H7 (cell line): ENCODE measurements at regions not wholly inside any gene's neighbourhood (a gene's known extent, or its start where the extent isn't known, plus 50 kb on each side); places are given as distances from the start of the nearest gene placed in this dataset.

Experiments used
- DNase-seq: peaks from one replicate; pipeline ENCODE4 v3.0.0; 2012
- H3K27me3 ChIP-seq: 2 replicates; pipeline ENCODE4 v1.6.0; 2011; ENCODE audit warnings: mild to moderate bottlenecking, low read length; ENCODE audit not compliant: control insufficient read depth, insufficient read depth
- H3K36me3 ChIP-seq: replicated peaks from 2 replicates; pipeline ENCODE4 v1.5.1; 2011; ENCODE audit warnings: low read length; ENCODE audit not compliant: control insufficient read depth, insufficient read depth
- H3K4me3 ChIP-seq: 2 replicates; pipeline ENCODE4 v1.5.1; 2011; ENCODE audit warnings: low read depth, mild to moderate bottlenecking, control low read depth, low read length, moderate library complexity; ENCODE audit not compliant: insufficient read depth

DNA sequence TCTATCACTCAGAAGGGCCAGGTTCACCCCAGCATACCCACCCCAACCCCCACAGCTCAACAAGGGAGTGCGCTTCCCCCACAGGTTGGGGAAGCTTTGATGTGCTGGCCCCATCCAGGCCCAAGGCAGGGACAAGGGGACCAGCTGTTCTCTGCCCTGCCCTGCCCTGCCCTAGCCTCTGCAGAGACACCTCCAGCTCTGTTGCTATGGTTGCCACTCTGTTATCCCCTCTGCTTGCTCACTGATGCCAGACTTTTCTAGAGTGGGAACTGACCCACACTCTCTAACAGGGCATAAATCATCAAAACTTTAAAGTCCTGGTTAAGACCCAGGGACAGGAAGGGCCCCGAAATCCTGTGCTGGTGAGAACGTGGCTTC is 50.4 kb upstream of the ENPP7 start:
- Histone ChIP-seq H3K4me3 (no peak overlapping the region), H3K27me3 (no peaks in the 10 kb centered on the region), H3K36me3 (no peaks in the 10 kb centered on the region)
- DNase-seq = peak; percentile 42

DNA sequence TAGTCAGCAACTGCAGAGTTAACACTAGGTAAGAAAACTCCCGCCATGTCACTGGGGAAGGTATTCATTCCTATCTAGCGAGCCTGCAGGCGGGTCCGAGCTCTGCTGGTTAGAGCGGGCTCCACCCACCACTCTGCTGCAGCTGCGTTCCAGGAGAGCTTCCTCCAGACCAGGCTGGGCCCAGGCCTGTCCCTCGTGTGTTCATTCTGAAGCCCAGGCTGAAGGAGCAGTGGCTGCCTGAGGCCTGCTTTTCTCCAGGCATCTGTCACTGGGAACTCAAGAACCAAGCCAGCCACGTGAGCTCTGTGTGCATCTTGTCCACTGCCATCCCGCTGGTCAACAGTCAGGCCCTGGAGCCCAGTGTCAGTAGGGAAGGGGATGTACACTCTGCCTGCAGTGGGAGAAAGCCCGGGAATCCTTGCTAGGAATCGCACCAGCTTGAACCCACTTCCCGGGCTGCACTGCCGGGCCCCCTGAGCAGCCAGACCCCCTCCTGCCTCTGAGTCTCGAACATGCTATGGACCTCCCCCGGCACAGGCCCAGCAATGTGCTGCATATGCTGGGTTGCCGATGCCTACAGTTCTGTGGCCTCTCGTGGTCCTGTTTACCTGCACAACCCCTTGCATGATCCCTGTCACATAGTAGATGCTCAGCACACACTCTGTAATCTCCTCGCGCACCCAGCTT is 51.0 kb upstream of the ENPP7 start:
- H3K4me3 ChIP-seq = no peak overlapping the region
- no peaks in the 10 kb centered on the region for H3K27me3 ChIP-seq
- peak; percentile 55 for DNase-seq
- H3K36me3 ChIP-seq = no peaks in the 10 kb centered on the region

DNA sequence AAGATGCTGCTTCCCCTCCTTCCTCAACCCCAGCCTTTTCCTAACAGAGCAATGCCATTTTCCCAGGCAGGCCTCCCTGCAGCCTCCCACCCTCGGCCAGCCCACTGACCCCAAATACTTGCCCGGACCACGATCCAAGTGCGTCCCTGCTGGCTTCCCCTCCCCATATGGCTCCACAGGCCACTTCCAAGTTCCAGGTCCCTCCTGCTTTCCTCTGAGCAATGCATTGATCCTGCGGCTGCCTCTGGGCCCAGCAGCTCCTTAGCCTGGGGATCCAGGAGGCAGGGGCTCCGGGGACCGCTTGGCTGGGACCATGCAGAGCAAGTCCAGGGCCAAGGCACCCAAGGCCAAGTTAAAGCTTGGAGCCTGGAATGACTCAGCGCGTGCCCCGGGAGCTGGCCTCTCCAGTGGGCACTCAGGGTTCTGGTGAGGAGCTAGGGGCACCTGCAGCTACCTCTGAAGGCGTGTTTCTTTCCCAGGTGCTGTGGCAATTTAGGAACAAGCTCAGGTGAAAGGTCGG is 51.9 kb upstream of the ENPP7 start:
- Histone ChIP-seq H3K4me3 (no peak overlapping the region), H3K36me3 (no peaks in the 10 kb centered on the region), H3K27me3 (no peaks in the 10 kb centered on the region)
- DNase-seq = peak; percentile 55

DNA sequence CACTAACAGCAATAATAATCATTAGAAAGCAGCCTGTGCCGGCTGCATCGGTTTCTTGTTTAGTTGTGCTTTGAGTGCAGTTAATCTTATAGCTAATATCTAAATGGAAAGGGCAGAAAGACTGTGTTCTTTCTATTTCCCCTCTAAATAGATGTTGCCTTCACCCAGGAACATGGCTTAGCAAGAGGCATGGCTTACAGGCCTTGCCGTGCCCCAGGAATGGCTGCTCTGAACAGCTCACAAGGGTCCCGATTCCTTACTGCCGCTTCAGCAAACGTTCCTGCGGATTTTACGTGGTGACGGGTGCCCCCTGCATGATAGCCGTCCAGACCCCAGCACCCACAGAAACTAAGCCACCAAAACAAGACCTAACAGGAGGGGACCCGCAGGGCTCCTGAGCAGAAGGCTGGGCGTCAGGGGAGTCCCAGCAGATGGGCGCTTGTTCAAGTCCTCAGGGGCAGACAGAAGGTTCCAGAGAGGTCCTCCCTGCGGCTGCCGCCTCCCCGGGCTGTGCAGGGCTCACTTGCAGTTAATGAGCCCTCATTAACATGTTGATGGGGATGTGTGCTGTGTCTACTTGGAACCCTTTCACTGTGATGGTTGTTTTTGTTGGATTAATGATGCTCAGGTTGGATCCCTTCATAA is 52.5 kb upstream of the ENPP7 start:
- no peaks in the 10 kb centered on the region for H3K36me3 ChIP-seq
- DNase-seq = peak; percentile 50
- H3K27me3 ChIP-seq = no peaks in the 10 kb centered on the region
- H3K4me3 ChIP-seq = no peak overlapping the region

DNA sequence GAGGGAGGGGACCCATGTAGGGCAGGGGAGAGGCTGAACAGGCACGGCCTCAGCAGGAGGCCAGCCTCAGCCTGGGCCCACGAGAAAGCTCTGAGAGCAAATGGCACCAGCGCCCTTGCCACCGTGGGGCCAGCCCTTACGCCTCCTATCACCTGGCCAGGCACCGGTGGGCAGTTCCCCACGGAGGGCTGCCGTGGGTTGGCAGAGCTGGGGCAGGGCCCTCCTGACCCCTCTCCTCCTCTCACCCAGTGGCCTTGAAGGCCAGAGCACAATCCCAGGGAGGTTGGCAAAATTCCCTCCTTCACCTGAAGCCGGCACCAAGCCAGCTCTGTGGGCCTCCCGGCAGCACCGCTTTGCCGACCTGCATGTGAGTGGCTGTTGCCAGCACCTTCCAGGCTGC is 53.1 kb upstream of the ENPP7 start:
- DNase-seq = peak; percentile 41
- Histone ChIP-seq H3K4me3 (no peak overlapping the region), H3K36me3 (no peaks in the 10 kb centered on the region), H3K27me3 (no peaks in the 10 kb centered on the region)

DNA sequence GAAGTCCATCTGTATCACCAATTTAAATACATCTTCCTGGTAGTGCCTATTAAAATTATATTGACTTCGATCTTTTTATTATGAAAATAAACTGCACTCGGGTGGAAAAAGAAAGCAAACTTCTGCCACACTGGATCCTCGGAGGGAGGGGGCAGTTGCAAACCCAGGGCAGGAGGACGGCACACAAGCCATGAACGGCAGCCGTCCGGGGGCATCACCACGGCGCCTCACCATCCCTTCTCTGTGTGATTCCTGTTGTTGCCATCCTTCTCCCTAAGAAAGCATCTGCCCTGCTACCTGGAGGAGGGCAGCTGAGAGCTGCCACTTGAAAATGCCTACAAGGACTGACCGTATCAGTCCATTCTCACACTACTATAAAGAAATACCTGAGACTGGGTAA is 53.9 kb upstream of the ENPP7 start:
- no peaks in the 10 kb centered on the region for H3K36me3 ChIP-seq
- no peak overlapping the region for H3K4me3 ChIP-seq
- H3K27me3 ChIP-seq = no peaks in the 10 kb centered on the region
- DNase-seq = peak; percentile 37

DNA sequence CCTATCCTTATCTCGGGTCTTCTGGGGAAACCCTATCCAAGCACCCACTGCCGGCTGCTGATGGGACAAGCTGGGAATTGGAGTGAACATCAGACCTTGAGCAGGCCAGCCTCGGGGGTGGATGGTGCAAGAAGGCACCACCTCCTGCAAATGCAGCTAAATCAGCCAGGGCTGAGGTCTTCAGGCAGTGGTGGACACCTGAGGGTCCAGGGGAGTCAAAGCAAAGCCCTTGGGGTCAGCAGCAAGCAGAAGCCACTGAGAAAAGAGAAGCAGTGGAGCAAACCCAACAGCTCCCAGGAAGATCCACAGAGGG is 55.4 kb upstream of the ENPP7 start:
- DNase-seq = no peak
- H3K36me3 ChIP-seq = no peaks in the 10 kb centered on the region
- no peaks in the 10 kb centered on the region for H3K27me3 ChIP-seq
- no peak overlapping the region for H3K4me3 ChIP-seq

DNA sequence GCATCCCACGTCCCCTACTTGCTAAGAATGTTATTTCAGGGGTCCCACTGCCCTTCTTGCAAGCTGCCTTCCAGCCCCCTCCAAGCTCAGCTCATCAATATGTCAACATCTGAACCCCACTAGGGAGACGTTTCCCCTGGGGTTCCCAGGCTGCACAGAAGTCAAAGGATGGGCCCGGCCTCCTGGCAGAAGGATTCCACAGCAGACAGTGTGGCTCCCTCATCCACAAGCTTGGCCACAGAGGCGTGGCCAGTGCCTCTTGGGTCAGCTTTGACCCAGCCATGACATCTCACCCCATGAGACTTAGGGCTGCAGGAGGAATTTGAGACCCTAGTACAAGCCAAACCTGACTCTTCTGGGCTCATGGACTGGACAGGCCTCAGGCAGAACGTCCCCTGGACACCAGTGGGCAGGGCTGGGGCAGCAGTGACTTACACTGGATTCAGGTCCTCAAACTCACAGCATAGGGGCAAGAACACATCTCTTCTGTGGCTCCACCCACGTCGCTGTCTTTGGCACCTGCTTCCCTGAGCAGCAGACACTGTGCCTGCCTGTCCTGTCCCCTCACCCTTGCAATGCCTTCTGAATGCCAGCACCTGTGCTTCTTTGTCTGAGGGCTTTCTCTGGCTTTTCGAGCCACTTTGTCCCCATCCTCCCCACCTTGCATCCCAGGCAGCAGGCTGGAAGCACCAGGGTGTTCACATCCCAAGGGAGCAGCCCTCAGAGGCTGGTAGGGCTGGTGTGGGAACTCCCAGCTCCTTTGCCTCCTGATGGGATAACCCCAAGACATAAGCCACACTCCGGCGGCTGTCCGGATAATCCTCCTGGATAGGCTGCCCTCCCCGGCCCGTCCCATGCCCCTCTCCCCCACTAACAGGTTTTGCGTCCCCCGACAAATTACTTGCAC is 56.0 kb upstream of the ENPP7 start:
- no peaks in the 10 kb centered on the region for H3K36me3 ChIP-seq
- H3K4me3 ChIP-seq = no peak overlapping the region
- no peaks in the 10 kb centered on the region for H3K27me3 ChIP-seq
- no peak for DNase-seq

DNA sequence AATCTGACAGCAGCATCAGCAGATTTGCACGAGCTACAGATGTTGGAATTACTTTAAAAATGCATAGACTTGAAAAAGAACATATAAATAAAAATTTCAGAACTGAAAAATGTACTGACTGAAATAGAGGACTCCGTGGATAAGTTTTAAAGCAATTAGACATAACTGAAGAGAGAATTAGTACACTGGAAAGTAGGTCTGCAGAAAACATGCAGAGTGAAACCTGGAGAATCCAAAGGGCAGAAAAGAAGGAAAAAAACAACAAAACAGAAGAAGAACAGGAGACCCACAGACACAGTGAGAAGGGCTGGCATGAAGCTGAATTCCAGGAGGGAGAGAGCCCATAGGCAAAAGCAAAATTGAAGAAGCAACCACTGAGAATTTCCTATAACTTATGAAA is 57.2 kb upstream of the ENPP7 start:
- no peak overlapping the region for H3K4me3 ChIP-seq
- DNase-seq = no peak
- H3K36me3 ChIP-seq = no peaks in the 10 kb centered on the region
- no peaks in the 10 kb centered on the region for H3K27me3 ChIP-seq

DNA sequence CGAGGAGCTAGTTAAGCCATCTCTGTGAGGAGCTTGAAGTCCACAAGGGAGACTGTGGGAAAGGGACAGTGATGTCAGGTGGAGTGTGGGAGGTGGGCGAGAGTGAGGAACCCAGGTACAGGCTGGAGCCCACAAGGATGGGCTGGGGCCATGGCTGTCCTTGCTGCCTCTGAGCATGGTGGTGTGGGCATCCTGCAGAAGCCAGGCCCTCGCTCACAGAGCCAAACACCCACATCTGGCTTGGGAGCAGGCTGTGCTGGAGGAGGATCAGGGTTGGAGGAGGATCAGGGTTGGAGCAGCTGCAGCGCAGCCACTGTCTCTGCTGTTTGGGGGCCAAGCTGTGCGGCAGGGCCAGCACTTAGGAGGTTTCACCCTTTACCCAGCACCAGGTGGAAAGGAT is 58.2 kb upstream of the ENPP7 start:
- Histone ChIP-seq H3K27me3 (no peaks in the 10 kb centered on the region), H3K4me3 (no peak overlapping the region), H3K36me3 (no peaks in the 10 kb centered on the region)
- DNase-seq = no peak

DNA sequence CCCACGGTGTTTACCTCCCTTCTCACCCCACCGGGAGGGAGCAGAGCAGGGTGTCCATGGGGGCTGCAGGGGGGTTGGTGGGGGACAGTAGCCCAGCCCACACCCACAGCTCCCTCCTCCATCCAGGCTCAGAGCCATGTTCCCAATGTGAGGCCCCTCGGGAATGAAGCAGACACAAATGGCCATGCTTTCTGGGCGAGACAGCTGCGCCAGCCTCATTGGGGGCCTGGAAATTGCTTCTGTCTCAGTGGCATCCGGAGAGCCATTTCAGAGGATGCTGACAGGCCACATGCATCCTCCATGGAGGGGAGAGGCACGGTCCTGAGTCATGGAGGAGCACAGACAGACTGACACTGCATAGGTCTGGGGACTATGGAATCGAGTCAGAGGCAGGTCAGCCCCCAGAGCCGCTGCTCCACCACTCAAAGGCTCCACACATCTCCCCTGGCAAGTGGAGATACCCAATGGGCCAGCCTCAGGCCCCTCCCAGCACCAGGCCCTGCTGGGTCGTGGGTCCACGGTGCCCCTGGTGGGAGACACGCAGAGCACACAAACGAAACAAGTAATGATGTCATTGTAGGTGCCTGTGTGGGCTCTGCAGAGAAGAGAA is 59.6 kb upstream of the ENPP7 start:
- Histone ChIP-seq H3K4me3 (no peak overlapping the region), H3K36me3 (no peaks in the 10 kb centered on the region), H3K27me3 (no peaks in the 10 kb centered on the region)
- DNase-seq = peak; percentile 73

DNA sequence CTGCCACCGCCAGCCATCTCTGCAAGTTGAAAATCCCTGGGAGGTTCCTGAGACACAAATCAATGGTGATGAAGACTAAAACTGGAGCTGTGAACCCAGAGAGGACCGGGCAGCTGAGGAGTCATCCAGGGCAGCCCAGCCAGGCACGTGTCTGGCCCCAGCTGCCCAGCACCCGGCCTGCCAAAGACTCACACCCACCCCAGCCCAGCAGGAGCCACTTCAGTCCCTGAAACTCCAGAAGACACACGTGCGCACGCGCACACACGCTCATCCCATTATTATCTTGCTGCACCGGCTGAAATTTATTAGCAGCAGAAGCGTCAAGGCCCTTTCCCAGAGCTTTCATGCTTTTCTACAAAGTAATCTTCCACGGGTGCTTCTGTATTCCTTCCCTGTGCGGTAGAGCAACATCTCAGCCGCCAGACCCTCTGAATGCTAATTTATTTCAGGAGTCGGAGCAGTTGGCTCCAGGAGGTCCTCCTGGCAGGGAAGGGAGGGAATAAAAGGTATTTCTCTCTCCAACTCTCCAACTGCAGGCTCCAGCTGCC is 59.8 kb upstream of the RBFOX3 start:
- DNase-seq = no peak
- H3K36me3 ChIP-seq = no peaks in the 10 kb centered on the region
- H3K4me3 ChIP-seq = no peak overlapping the region

DNA sequence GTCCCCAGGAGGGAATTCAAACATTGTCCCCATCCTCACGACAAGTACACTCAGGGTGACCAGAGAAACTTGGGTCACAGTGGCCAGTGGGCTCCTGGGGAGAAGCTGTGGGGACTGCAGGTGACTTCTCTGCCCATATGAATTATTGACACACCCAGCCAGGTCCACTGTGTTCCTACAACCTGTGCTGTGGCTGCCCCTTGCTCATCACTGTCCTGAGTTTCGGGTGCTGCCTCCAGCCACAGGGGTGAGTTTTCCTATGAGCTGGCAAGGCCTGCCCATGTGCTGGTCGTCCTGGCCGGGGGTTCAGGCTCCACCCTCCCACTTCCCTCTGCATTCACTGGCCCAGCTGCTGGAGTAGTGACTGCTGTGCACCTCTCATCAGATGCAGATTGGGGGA is 59.0 kb upstream of the RBFOX3 start:
- H3K4me3 ChIP-seq = no peak overlapping the region
- no peak for DNase-seq
- no peaks in the 10 kb centered on the region for H3K36me3 ChIP-seq
- H3K27me3 ChIP-seq = no peaks in the 10 kb centered on the region

More for the DNA sequence above, 59.8 kb upstream of the RBFOX3 start:
- no peaks in the 10 kb centered on the region for H3K27me3 ChIP-seq
